Endothelial cell of umbilical vein (primary cell): ENCODE measurements at regions not wholly inside any gene's neighbourhood (a gene's known extent, or its start where the extent isn't known, plus 50 kb on each side); places are given as distances from the start of the nearest gene placed in this dataset.

ENCODE experiments used
- BruUV-seq: library from RNA; stranded (reverse); fragments of 400-500 nt; replicated peaks from 2 replicates; lab custom pipeline; 2021; lab: Mats Ljungman, UMichigan
- CTCF ChIA-PET: fragments of 300-600, 350-600 bp; sonication (Branson Sonifier 250); formaldehyde crosslinking; loops from one replicate; lab custom pipeline; 2021; ENCODE audit warnings: antibody characterized with exemption, inconsistent platforms; lab: Charles Lee
- POLR2A ChIA-PET: fragments of 300-600, 350-600 bp; sonication (Branson Sonifier 250); formaldehyde crosslinking; loops from one replicate; lab custom pipeline; 2021; ENCODE audit warnings: antibody characterized with exemption, inconsistent platforms; lab: Charles Lee
- DNase-seq: peaks from one replicate; pipeline ENCODE4 v3.0.0-alpha.2; 2011; ENCODE audit warnings: low read depth, low spot score
- FAIRE-seq: peaks from 2 replicates; lab custom pipeline; 2011; peaks lifted over from hg19 to GRCh38; lab: Jason Lieb, UNC
- H2AFZ ChIP-seq: 2 replicates; pipeline ENCODE4 v1.6.0; 2012; ENCODE audit warnings: low read depth, low read length, control low read depth, inconsistent platforms
- H3K27ac ChIP-seq: 2 replicates; pipeline ENCODE4 v1.5.1; 2011; ENCODE audit warnings: low read depth, mild to moderate bottlenecking, control low read depth, low read length, moderate library complexity; ENCODE audit not compliant: insufficient read depth
- H3K27me3 ChIP-seq, 2 experiments: 2 replicates each; pipeline versions ENCODE4 v1.6.0 to v1.6.1; 2011; ENCODE audit warnings: low read length in 2 of 2, mixed read lengths in 1 of 2; ENCODE audit not compliant: control insufficient read depth in 2 of 2, insufficient read depth in 2 of 2
- H3K36me3 ChIP-seq, 2 experiments: 2 replicates in 1 of 2; 3 replicates in 1 of 2; pipeline ENCODE4 v1.5.1; 2011; ENCODE audit warnings: low read length in 2 of 2, mild to moderate bottlenecking in 1 of 2, moderate library complexity in 1 of 2; ENCODE audit not compliant: control insufficient read depth in 2 of 2, insufficient read depth in 2 of 2; ENCODE audit errors: extremely low read depth in 1 of 2
- H3K4me1 ChIP-seq: 3 replicates; pipeline ENCODE4 v1.5.1; 2011; ENCODE audit warnings: mild to moderate bottlenecking, low read length; ENCODE audit not compliant: control insufficient read depth, insufficient read depth; ENCODE audit errors: extremely low read depth
- H3K4me2 ChIP-seq: 2 replicates; pipeline ENCODE4 v1.6.1; 2011; ENCODE audit warnings: low read length, control low read depth, mixed read lengths; ENCODE audit not compliant: insufficient read depth
- H3K4me3 ChIP-seq, 3 experiments: fragments of 200-600 bp in 1 of 3; sonication (generic), shearing (Covaris generic) in 1 of 3; replicated peaks in 1 of 3; 2 replicates each; pipeline ENCODE4 v1.5.1; 2011 to 2016; ENCODE audit warnings: control low read depth in 3 of 3, low read length in 3 of 3, mild to moderate bottlenecking in 2 of 3, inconsistent platforms in 1 of 3, low read depth in 1 of 3, moderate library complexity in 1 of 3; ENCODE audit not compliant: insufficient read depth in 1 of 3
- H3K79me2 ChIP-seq: 2 replicates; pipeline ENCODE4 v1.6.0; 2012; ENCODE audit warnings: low read length, inconsistent platforms; ENCODE audit not compliant: control insufficient read depth, insufficient read depth
- H3K9ac ChIP-seq: replicated peaks from 2 replicates; pipeline ENCODE3; 2011; ENCODE audit warnings: low read length, control low read depth; ENCODE audit not compliant: insufficient read depth; ENCODE audit errors: extremely low read depth
- H3K9me1 ChIP-seq: replicated peaks from 3 replicates; pipeline ENCODE4 v1.6.0; 2011; ENCODE audit warnings: mild to moderate bottlenecking, low read length; ENCODE audit not compliant: control insufficient read depth, insufficient read depth; ENCODE audit errors: extremely low read depth
- H3K9me3 ChIP-seq: replicated peaks from 2 replicates; pipeline ENCODE4 v1.5.1; 2012; ENCODE audit warnings: low read length, inconsistent platforms; ENCODE audit not compliant: control insufficient read depth, insufficient read depth
- H4K20me1 ChIP-seq: replicated peaks from 2 replicates; pipeline ENCODE3; 2011; ENCODE audit warnings: mild to moderate bottlenecking, low read length; ENCODE audit not compliant: control insufficient read depth, insufficient read depth; ENCODE audit errors: extremely low read depth
- CTCF ChIP-seq, 2 donors: IDR thresholded peaks; 1 replicate in 1 of 2; 2 replicates in 1 of 2; pipeline ENCODE4 v1.5.1; 2011; ENCODE audit warnings: low read length in 2 of 2, mild to moderate bottlenecking in 2 of 2, moderate library complexity in 2 of 2, control low read depth in 1 of 2, inconsistent platforms in 1 of 2, low read depth in 1 of 2; ENCODE audit not compliant: insufficient read depth in 1 of 2; ENCODE audit errors: extremely low read depth in 1 of 2
- EZH2 ChIP-seq: IDR thresholded peaks from 2 replicates; pipeline ENCODE4 v1.6.1; 2012; ENCODE audit warnings: borderline replicate concordance, low read depth, mild to moderate bottlenecking, moderate library complexity, low read length, inconsistent platforms; ENCODE audit not compliant: severe bottlenecking
- FOS ChIP-seq: IDR thresholded peaks from 2 replicates; pipeline ENCODE4 v1.6.1; 2011; ENCODE audit warnings: mild to moderate bottlenecking, low read length, moderate library complexity, borderline replicate concordance; ENCODE audit not compliant: insufficient read depth
- GATA2 ChIP-seq: IDR thresholded peaks from 2 replicates; pipeline ENCODE4 v1.7.0; 2011; ENCODE audit warnings: low read depth, mild to moderate bottlenecking, moderate library complexity, mixed read lengths, low read length; ENCODE audit not compliant: insufficient read length, insufficient read depth
- JUN ChIP-seq: IDR thresholded peaks from 2 replicates; pipeline ENCODE4 v1.6.1; 2011; ENCODE audit warnings: borderline replicate concordance, low read depth; ENCODE audit not compliant: insufficient read length, insufficient read depth
- MAX ChIP-seq: IDR thresholded peaks from 2 replicates; pipeline ENCODE4 v1.6.1; 2011; ENCODE audit not compliant: insufficient read depth, insufficient read length
- MYC ChIP-seq: IDR thresholded peaks from one replicate; pipeline ENCODE4 v1.6.1; 2011; ENCODE audit warnings: mild to moderate bottlenecking, low read depth, low read length
- POLR2A ChIP-seq: IDR thresholded peaks from 2 replicates; pipeline ENCODE4 v1.6.1; 2012; ENCODE audit warnings: low read depth, mild to moderate bottlenecking, control low read depth, low read length
- POLR2AphosphoS5 ChIP-seq: IDR thresholded peaks from 2 replicates; pipeline ENCODE4 v1.6.1; 2012; ENCODE audit warnings: low read depth, mild to moderate bottlenecking, control low read depth, low read length, moderate library complexity; ENCODE audit not compliant: insufficient read depth
- dilution Hi-C: fragments of 300-500 bp; cut with MboI; formaldehyde crosslinking; loops from one replicate; pipeline ENCODE4 v1.15.0; 2019; ENCODE audit warnings: low sequenced_read_pairs; ENCODE audit not compliant: extremely low pct_ligation_motif_present
- intact Hi-C: fragments of 100-400 bp; cut with micrococcal nuclease; formaldehyde crosslinking; loops from one replicate; pipeline ENCODE4 v1.10.0; 2022

DNA sequence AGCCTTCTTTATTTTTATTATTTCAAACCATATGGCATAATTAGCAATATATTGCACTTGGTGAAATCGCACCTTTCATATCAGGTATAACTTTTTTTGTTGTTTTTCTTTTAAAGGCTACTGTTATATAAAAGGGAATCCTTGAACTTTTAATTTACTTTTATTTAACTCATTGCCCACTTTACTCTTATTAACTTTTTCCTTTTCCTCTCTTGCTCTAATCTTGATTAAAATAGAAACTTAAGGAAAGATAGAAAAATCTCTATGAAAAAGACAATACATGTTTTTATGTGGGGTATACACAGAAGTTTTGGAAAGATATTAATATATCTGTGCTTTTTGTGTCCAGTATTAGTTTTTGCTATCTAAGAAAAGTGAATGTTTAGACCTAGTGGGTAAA lies 805.8 kb downstream of the USP25 start:
- Histone ChIP-seq H3K79me2 (peaks cover 22% of the 10 kb centered on the region), H3K4me2 (no peak overlapping the region), H3K27ac (no peak overlapping the region), H3K9me1 (no peaks in the 10 kb centered on the region), H4K20me1 (no peaks in the 10 kb centered on the region), H2AFZ (no peak overlapping the region), H3K9ac (no peak overlapping the region), H3K36me3 (no peaks in the 10 kb centered on the region), H3K4me1 (peaks cover 50% of the 10 kb centered on the region), H3K9me3 (no peaks in the 10 kb centered on the region), H3K27me3 (no peaks in the 10 kb centered on the region), H3K4me3 (no peak overlapping the region)
- FAIRE-seq (no peak), DNase-seq (no peak)
- ChIA-PET CTCF (interaction anchor here (1.4 kb wide), 1 partner anchor 12 kb away, joined by 6 read pairs; no protein-coding TSS in a partner anchor), POLR2A (no interaction called here)
- BruUV-seq, result no TSS peak
- TF ChIP-seq CTCF (IDR thresholded peaks at IDR 0.05; ENCODE audit: extremely low read depth in 1 of 2, insufficient read depth in 1 of 2, low read depth in 1 of 2, low read length in 2 of 2) (no peak), MYC (no peak), POLR2A (no peak), MAX (no peak), JUN (no peak)
- intact Hi-C loops (loop anchor here (2.0 to 10.0 kb wide), 2 partner anchors 15 to 421 kb away; no protein-coding TSS in a partner anchor), dilution Hi-C loops (no loop called here)

- H3K27ac ChIP-seq, result peak overlapping the region; percentile 69
- no TSS peak for BruUV-seq
These were observed 806.4 kb downstream of the USP25 start for GRCh38 chr21:16536140-16536539.

More at GRCh38 chr21:16536140-16536539, 806.4 kb downstream of the USP25 start:
- Histone ChIP-seq H3K27me3 (no peaks in the 10 kb centered on the region), H3K9ac (no peak overlapping the region), H3K36me3 (no peaks in the 10 kb centered on the region), H3K4me1 (peaks cover 48% of the 10 kb centered on the region), H4K20me1 (no peaks in the 10 kb centered on the region), H3K4me3 (peak overlapping the region in 1 of 3 experiments; percentile 44), H3K9me1 (no peaks in the 10 kb centered on the region), H3K79me2 (peaks cover 22% of the 10 kb centered on the region), H2AFZ (no peak overlapping the region), H3K4me2 (peak overlapping the region; percentile 66), H3K9me3 (no peaks in the 10 kb centered on the region)
- TF ChIP-seq FOS, result no peak
- TF ChIP-seq POLR2AphosphoS5, result no peak
- no peak for TF ChIP-seq EZH2
- TF ChIP-seq GATA2, result no peak
- TF ChIP-seq MYC, result no peak
- no peak for TF ChIP-seq JUN
- no peak for TF ChIP-seq MAX
- no peak for TF ChIP-seq CTCF (IDR thresholded peaks at IDR 0.05; ENCODE audit: extremely low read depth in 1 of 2, insufficient read depth in 1 of 2, low read depth in 1 of 2, low read length in 2 of 2)
- TF ChIP-seq POLR2A, result no peak
- DNase-seq, result peak; percentile 28
- ChIA-PET CTCF (interaction anchor here (0.8 to 1.4 kb wide), 4 partner anchors 8 to 96 kb away, joined by 3 to 6 read pairs (median 3); no protein-coding TSS in a partner anchor), POLR2A (no interaction called here)
- no peak for FAIRE-seq
- intact Hi-C loops, result loop anchor here (2.0 to 10.0 kb wide), 2 partner anchors 15 to 421 kb away; no protein-coding TSS in a partner anchor
- dilution Hi-C loops, result no loop called here
